Caco-2 (cell line): ENCODE measurements at regions not wholly inside any gene's neighbourhood (a gene's known extent, or its start where the extent isn't known, plus 50 kb on each side); places are given as distances from the start of the nearest gene placed in this dataset.

Source experiments
- BruUV-seq: library from RNA; stranded (reverse); fragments of 400-500 nt; replicated peaks from 2 replicates; lab custom pipeline; 2021; lab: Mats Ljungman, UMichigan
- CTCF ChIA-PET: fragments of 300-600 bp; sonication (Branson Sonifier 250); formaldehyde crosslinking; loops from one replicate; lab custom pipeline; 2022; ENCODE audit warnings: antibody characterized with exemption; lab: Charles Lee
- POLR2A ChIA-PET: fragments of 300-600 bp; sonication (Branson Sonifier 250); formaldehyde crosslinking; loops from one replicate; lab custom pipeline; 2022; ENCODE audit warnings: antibody characterized with exemption; lab: Charles Lee
- DNase-seq, 2 experiments: peaks; one replicate each; pipeline versions ENCODE4 v3.0.0 to v3.0.0-alpha.2; 2020 to 2022
- H3K27me3 ChIP-seq: replicated peaks from 2 replicates; pipeline ENCODE4 v1.6.0; 2011; ENCODE audit warnings: low read length; ENCODE audit not compliant: control insufficient read depth, insufficient read depth
- H3K36me3 ChIP-seq: 2 replicates; pipeline ENCODE4 v1.5.1; 2011; ENCODE audit warnings: low read length; ENCODE audit not compliant: control insufficient read depth, insufficient read depth
- H3K4me1 ChIP-seq: fragments of 250-450 bp; sonication (Bioruptor Pico); 2 replicates; pipeline ENCODE4 v1.5.1; 2020; ENCODE audit warnings: mild to moderate bottlenecking
- H3K4me3 ChIP-seq: 2 replicates; pipeline ENCODE4 v1.5.1; 2011; ENCODE audit warnings: low read depth, mild to moderate bottlenecking, control low read depth, low read length
- H3K9me3 ChIP-seq: fragments of 250-450 bp; sonication (Bioruptor Pico); 2 replicates; pipeline ENCODE4 v1.5.1; 2020; ENCODE audit warnings: mild to moderate bottlenecking, moderate library complexity
- H3K27ac Mint-ChIP-seq: one replicate; pipeline ENCODE4 v1.8.0; 2022; ENCODE audit warnings: mixed read lengths; ENCODE audit not compliant: unreplicated experiment
- H3K27me3 Mint-ChIP-seq: one replicate; pipeline ENCODE4 v1.8.0; 2022; ENCODE audit warnings: mixed read lengths; ENCODE audit not compliant: insufficient read depth, unreplicated experiment
- H3K36me3 Mint-ChIP-seq: one replicate; pipeline ENCODE4 v1.8.0; 2022; ENCODE audit warnings: mild to moderate bottlenecking, mixed read lengths; ENCODE audit not compliant: insufficient read depth, unreplicated experiment
- H3K4me1 Mint-ChIP-seq: one replicate; pipeline ENCODE4 v1.8.0; 2022; ENCODE audit warnings: low read depth, mixed read lengths; ENCODE audit not compliant: unreplicated experiment
- H3K4me3 Mint-ChIP-seq: one replicate; pipeline ENCODE4 v1.8.0; 2022; ENCODE audit warnings: mild to moderate bottlenecking, moderate library complexity, mixed read lengths; ENCODE audit not compliant: unreplicated experiment
- H3K9me3 Mint-ChIP-seq: one replicate; pipeline ENCODE4 v1.8.0; 2022; ENCODE audit warnings: mixed read lengths; ENCODE audit not compliant: unreplicated experiment
- intact Hi-C: fragments of 100-400 bp; cut with micrococcal nuclease; formaldehyde crosslinking; loops from one replicate; pipeline ENCODE4 v1.10.0; 2022; ENCODE audit not compliant: unreplicated experiment
- TF ChIP-seq, protein P1 (sequence below), 2 experiments: fragments of 200-600 bp in 1 of 2; IDR thresholded peaks; 1 replicate in 1 of 2; 2 replicates in 1 of 2; pipeline versions ENCODE4 v1.5.1 to v1.8.0; 2011 to 2022; ENCODE audit warnings: antibody characterized with exemption in 1 of 2, control low read depth in 1 of 2, inconsistent platforms in 1 of 2, low read depth in 1 of 2, low read length in 1 of 2, mild to moderate bottlenecking in 1 of 2, moderate library complexity in 1 of 2; ENCODE audit not compliant: insufficient read depth in 1 of 2, severe bottlenecking in 1 of 2, unreplicated experiment in 1 of 2

DNA sequence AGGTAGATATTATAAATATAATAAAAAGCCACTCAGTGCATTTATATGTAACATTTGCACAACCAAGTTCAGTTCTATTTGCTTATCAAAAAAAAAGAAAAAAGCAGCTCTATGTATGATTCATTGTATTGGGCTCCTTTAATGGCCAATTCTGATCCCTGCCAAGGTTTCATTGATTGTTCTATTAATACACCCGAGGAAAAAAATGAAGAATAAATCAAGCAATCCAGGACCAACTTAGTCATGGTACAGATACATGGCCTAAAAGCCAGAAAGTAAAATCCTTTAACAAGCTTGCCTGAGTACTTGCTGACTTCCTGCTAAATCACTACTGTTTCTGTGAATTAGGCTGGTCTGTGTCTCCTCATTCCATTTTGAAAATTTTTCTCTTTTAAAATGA is 77.6 kb upstream of the PCDH7 start:
- no peaks in the 10 kb centered on the region for H3K9me3 ChIP-seq
- Mint-ChIP-seq H3K4me3 (no peak overlapping the region), H3K4me1 (peaks cover 5% of the 10 kb centered on the region), H3K27me3 (no peaks in the 10 kb centered on the region), H3K9me3 (no peaks in the 10 kb centered on the region), H3K27ac (no peak overlapping the region), H3K36me3 (no peaks in the 10 kb centered on the region)
- intact Hi-C loops = no loop called here
- no peaks in the 10 kb centered on the region for H3K4me1 ChIP-seq
- no peaks in the 10 kb centered on the region for H3K36me3 ChIP-seq
- H3K27me3 ChIP-seq = no peaks in the 10 kb centered on the region
- no peak for DNase-seq
- ChIA-PET CTCF (no interaction called here), POLR2A (no interaction called here)
- TF ChIP-seq, protein P1, sequence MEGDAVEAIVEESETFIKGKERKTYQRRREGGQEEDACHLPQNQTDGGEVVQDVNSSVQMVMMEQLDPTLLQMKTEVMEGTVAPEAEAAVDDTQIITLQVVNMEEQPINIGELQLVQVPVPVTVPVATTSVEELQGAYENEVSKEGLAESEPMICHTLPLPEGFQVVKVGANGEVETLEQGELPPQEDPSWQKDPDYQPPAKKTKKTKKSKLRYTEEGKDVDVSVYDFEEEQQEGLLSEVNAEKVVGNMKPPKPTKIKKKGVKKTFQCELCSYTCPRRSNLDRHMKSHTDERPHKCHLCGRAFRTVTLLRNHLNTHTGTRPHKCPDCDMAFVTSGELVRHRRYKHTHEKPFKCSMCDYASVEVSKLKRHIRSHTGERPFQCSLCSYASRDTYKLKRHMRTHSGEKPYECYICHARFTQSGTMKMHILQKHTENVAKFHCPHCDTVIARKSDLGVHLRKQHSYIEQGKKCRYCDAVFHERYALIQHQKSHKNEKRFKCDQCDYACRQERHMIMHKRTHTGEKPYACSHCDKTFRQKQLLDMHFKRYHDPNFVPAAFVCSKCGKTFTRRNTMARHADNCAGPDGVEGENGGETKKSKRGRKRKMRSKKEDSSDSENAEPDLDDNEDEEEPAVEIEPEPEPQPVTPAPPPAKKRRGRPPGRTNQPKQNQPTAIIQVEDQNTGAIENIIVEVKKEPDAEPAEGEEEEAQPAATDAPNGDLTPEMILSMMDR (IDR thresholded peaks at IDR 0.05; ENCODE audit: insufficient read depth in 1 of 2, low read depth in 1 of 2, low read length in 1 of 2, severe bottlenecking in 1 of 2, unreplicated experiment in 1 of 2) = no peak
- BruUV-seq = no TSS peak
- H3K4me3 ChIP-seq = no peak overlapping the region

DNA sequence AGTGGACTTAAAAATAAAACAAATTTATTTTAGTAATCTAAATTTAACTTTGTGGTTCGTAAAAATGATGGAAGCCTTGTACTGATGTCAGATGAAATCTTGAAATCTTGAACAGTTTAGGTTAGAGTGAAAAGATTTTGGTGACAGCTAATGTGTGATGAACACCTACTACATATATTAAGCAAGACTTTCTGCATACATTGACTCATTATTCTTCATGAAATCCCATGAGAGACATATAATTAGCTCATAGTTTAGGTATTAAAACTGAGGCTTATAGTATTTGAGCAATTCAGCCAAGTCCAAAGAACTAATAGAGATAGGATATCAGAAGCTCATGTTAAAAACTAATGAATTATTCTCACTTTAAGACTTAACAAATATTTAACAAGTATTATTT is 66.9 kb upstream of the PCDH7 start:
- intact Hi-C loops = no loop called here
- CTCF ChIA-PET = no interaction called here
- Mint-ChIP-seq H3K27me3 (no peaks in the 10 kb centered on the region), H3K36me3 (no peaks in the 10 kb centered on the region), H3K27ac (no peak overlapping the region), H3K4me1 (no peaks in the 10 kb centered on the region), H3K9me3 (no peaks in the 10 kb centered on the region), H3K4me3 (no peak overlapping the region)
- Histone ChIP-seq H3K9me3 (no peaks in the 10 kb centered on the region), H3K27me3 (no peaks in the 10 kb centered on the region), H3K4me1 (no peaks in the 10 kb centered on the region), H3K4me3 (no peak overlapping the region), H3K36me3 (no peaks in the 10 kb centered on the region)
- POLR2A ChIA-PET = no interaction called here
- TF ChIP-seq, protein P1 (IDR thresholded peaks at IDR 0.05; ENCODE audit: insufficient read depth in 1 of 2, low read depth in 1 of 2, low read length in 1 of 2, severe bottlenecking in 1 of 2, unreplicated experiment in 1 of 2) = no peak
- no TSS peak for BruUV-seq
- no peak for DNase-seq

DNA sequence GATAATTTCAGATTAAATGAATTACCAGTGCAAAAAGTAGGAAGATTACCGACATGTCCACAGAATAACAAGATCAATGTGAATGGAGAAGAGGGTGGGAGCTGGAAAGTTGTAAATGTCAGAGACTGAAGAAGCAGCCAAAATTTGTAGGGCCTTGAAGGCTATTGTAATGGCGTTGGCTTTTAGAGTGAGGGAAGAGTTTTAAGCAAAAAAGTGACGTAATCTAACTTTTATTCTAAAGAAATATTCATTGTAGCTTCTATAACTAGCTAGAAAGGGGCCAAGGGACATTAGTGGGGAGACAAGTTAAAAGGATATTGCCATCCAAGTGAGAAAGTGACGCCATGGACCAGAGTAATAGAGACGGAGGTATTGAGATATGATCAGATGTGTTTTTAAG is 63.3 kb upstream of the PCDH7 start:
- H3K36me3 ChIP-seq = no peaks in the 10 kb centered on the region
- BruUV-seq = no TSS peak
- H3K4me1 Mint-ChIP-seq = no peaks in the 10 kb centered on the region
- ChIA-PET CTCF (no interaction called here), POLR2A (no interaction called here)
- no peaks in the 10 kb centered on the region for H3K27me3 Mint-ChIP-seq
- H3K9me3 Mint-ChIP-seq = no peaks in the 10 kb centered on the region
- no peak overlapping the region for H3K4me3 Mint-ChIP-seq
- H3K9me3 ChIP-seq = no peaks in the 10 kb centered on the region
- no peak overlapping the region for H3K27ac Mint-ChIP-seq
- TF ChIP-seq, protein P1 (IDR thresholded peaks at IDR 0.05; ENCODE audit: insufficient read depth in 1 of 2, low read depth in 1 of 2, low read length in 1 of 2, severe bottlenecking in 1 of 2, unreplicated experiment in 1 of 2) = no peak
- H3K27me3 ChIP-seq = no peaks in the 10 kb centered on the region
- no peaks in the 10 kb centered on the region for H3K36me3 Mint-ChIP-seq
- H3K4me3 ChIP-seq = no peak overlapping the region
- DNase-seq = no peak
- intact Hi-C loops = no loop called here
- peaks cover 3% of the 10 kb centered on the region for H3K4me1 ChIP-seq
